ENCODE measurements at regions not wholly inside any gene's neighbourhood (a gene's known extent, or its start where the extent isn't known, plus 50 kb on each side); places are given as distances from the start of the nearest gene placed in this dataset.

DNA sequence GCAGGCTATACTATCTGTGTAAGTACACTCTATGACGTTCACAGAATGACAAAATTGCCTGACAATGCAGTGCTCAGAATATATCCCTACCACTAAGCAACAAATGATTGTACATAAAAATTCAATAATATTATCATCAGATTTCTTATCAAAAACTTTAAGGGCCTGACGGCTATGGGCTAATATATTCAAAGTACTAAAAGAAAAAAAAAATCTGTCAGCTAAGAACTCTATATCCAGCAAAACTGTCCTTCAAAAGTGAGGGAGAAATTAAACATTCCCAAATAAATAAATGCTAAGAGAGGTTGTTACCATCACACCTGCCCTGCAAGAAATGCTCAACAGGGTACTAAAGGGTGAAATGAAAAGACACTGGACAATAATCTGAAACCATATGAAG, 127.3 kb downstream of the TM2D1 start:
- no peaks in the 10 kb centered on the region for H3K27me3 ChIP-seq (ENCODE audit: control insufficient read depth in 3 of 3, insufficient read depth in 3 of 3, low read length in 2 of 3)
- 96 to 97% methylated on average over 2 of the region's 2 CpGs for WGBS, 2 donors
- no peak for DNase-seq

GRCh38 chr1:61593331-61593730, 131.6 kb downstream of the TM2D1 start:
- Histone ChIP-seq H3K27me3 (ENCODE audit: control insufficient read depth in 3 of 3, insufficient read depth in 3 of 3, low read length in 2 of 3) (no peaks in the 10 kb centered on the region), H3K4me1 (ENCODE audit: control insufficient read depth in 5 of 5, insufficient read depth in 5 of 5, low read length in 5 of 5) (no peaks in the 10 kb centered on the region), H3K4me3 (no peak overlapping the region), H3K9ac (ENCODE audit: insufficient read depth in 1 of 2, low read length in 2 of 2) (no peak overlapping the region), H3K27ac (ENCODE audit: low read depth in 1 of 2, low read length in 1 of 2) (no peak overlapping the region), H3K9me3 (ENCODE audit: control insufficient read depth in 4 of 4, insufficient read depth in 3 of 4, low read length in 3 of 4) (peaks cover 0 to 4% (median 0%) of the 10 kb centered on the region in 4 donors), H3K36me3 (ENCODE audit: control insufficient read depth in 4 of 4, insufficient read depth in 4 of 4, low read length in 4 of 4) (no peaks in the 10 kb centered on the region)
- DNase-seq (no peak), ATAC-seq (ENCODE audit: insufficient read depth, low FRiP score) (no peak)
- TF ChIP-seq, protein P1, sequence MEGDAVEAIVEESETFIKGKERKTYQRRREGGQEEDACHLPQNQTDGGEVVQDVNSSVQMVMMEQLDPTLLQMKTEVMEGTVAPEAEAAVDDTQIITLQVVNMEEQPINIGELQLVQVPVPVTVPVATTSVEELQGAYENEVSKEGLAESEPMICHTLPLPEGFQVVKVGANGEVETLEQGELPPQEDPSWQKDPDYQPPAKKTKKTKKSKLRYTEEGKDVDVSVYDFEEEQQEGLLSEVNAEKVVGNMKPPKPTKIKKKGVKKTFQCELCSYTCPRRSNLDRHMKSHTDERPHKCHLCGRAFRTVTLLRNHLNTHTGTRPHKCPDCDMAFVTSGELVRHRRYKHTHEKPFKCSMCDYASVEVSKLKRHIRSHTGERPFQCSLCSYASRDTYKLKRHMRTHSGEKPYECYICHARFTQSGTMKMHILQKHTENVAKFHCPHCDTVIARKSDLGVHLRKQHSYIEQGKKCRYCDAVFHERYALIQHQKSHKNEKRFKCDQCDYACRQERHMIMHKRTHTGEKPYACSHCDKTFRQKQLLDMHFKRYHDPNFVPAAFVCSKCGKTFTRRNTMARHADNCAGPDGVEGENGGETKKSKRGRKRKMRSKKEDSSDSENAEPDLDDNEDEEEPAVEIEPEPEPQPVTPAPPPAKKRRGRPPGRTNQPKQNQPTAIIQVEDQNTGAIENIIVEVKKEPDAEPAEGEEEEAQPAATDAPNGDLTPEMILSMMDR (IDR thresholded peaks at IDR 0.05; ENCODE audit: control extremely low read depth, extremely low read depth): no peak
- WGBS, 2 donors: 97% methylated on average over 4 of the region's 4 CpGs

More for the DNA sequence above, 127.3 kb downstream of the TM2D1 start:
- Histone ChIP-seq H3K27ac (ENCODE audit: low read depth in 1 of 2, low read length in 1 of 2) (no peak overlapping the region), H3K36me3 (ENCODE audit: control insufficient read depth in 4 of 4, insufficient read depth in 4 of 4, low read length in 4 of 4) (no peaks in the 10 kb centered on the region), H3K9ac (ENCODE audit: insufficient read depth in 1 of 2, low read length in 2 of 2) (no peak overlapping the region), H3K9me3 (ENCODE audit: control insufficient read depth in 4 of 4, insufficient read depth in 3 of 4, low read length in 3 of 4) (peaks cover 0 to 4% (median 0%) of the 10 kb centered on the region in 4 donors), H3K4me3 (no peak overlapping the region), H3K4me1 (ENCODE audit: control insufficient read depth in 5 of 5, insufficient read depth in 5 of 5, low read length in 5 of 5) (no peaks in the 10 kb centered on the region)
- TF ChIP-seq, protein P1 (IDR thresholded peaks at IDR 0.05; ENCODE audit: control extremely low read depth, extremely low read depth): no peak
- no peak for ATAC-seq (ENCODE audit: insufficient read depth, low FRiP score)

DNA sequence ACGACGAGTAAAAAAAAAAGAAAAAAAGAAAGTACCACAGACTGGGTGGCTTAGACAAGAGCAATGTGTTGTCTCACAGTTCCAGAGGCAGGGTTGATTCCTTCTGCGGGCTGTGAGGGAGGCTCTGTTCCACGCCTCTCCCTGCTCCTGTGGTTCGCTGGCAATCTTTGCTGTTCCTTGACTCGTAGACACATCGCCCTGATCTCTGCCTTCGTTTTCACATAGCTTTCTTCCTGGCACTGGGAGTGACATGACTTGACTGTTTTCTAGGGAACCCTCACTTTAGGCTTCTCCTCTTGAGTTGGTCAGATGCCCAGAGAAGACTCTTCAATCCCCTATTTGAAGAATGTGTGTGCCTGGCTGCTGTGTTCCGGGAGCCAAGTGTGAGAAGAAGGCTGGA, 133.6 kb downstream of the TM2D1 start:
- DNase-seq (no peak), ATAC-seq (ENCODE audit: insufficient read depth, low FRiP score) (no peak)
- Histone ChIP-seq H3K4me1 (ENCODE audit: control insufficient read depth in 5 of 5, insufficient read depth in 5 of 5, low read length in 5 of 5) (no peaks in the 10 kb centered on the region), H3K4me3 (no peak overlapping the region), H3K9ac (ENCODE audit: insufficient read depth in 1 of 2, low read length in 2 of 2) (no peak overlapping the region), H3K27ac (ENCODE audit: low read depth in 1 of 2, low read length in 1 of 2) (no peak overlapping the region), H3K36me3 (ENCODE audit: control insufficient read depth in 4 of 4, insufficient read depth in 4 of 4, low read length in 4 of 4) (no peaks in the 10 kb centered on the region), H3K9me3 (ENCODE audit: control insufficient read depth in 4 of 4, insufficient read depth in 3 of 4, low read length in 3 of 4) (no peaks in the 10 kb centered on the region), H3K27me3 (ENCODE audit: control insufficient read depth in 3 of 3, insufficient read depth in 3 of 3, low read length in 2 of 3) (no peaks in the 10 kb centered on the region)
- TF ChIP-seq, protein P1 (IDR thresholded peaks at IDR 0.05; ENCODE audit: control extremely low read depth, extremely low read depth): no peak
- WGBS, 2 donors: 83 to 92% methylated on average over 9 of the region's 9 CpGs

Data from lung (tissue), 11 donors.